Embryonic facial prominence (tissue), 1 donor: ENCODE measurements at regions not wholly inside any gene's neighbourhood (a gene's known extent, or its start where the extent isn't known, plus 50 kb on each side); places are given as distances from the start of the nearest gene placed in this dataset.

Experiments
- DNase-seq: peaks from one replicate; pipeline ENCODE4 v3.0.0-alpha.2; 2016; ENCODE audit errors: extremely low spot score

DNA sequence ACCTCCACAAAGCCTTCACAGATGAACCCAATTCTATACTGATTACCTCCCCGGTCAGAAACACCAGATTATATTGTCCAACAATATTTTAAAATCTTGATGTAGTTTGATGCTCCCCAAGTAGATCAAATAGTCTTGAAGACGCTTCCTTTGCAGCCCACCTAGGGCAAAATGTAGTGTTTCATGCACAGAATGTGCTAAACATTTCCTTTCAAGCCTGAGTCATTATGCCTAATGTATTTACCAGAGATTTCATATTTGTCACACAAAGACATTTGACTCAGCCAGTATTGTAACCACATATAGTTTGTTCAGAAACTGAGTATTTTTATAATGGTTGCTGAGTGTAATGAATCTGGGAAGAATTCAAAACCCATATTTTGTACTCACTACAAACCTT, 1396.8 kb downstream of the LRRC4C start:
- DNase-seq: no peak

DNA sequence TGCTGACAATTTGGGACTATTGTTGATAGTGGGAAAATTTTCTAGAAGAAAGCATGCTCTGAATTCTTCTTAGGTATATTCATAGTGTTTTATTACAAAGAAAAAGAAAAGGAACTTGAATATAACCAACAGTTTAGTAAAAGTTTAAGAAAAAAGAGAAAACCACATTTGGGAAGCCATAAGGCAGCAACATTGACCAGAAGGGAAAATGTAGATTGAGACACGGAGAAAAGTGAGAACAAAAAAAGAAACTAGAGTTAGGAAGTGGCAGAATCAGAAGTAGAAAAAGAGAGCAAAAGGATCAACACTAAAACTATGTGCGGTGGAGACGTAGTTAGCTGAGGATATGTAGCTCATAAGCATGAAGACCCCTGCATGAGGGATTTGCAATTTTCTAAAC, 1398.2 kb downstream of the LRRC4C start:
- DNase-seq: no peak

DNA sequence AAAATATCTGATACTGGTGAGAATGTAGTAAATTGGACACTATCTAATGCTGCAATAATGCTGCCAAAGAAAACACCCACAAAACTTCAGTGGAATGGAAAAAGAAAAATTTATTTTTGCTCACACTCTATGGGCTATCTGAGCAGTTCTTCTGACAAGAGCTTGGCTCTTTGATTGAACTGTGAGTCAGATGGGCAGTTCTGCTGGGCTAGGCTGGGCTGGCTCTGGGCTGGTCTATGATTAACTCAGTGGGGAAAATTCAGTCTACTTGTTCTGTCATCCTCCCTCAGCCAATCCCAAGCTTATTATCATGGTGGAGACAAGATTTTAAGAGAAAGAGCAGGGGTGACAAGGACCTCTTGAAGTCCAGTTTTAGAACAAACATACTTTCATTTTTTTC, 1404.8 kb downstream of the LRRC4C start:
- DNase-seq: no peak

DNA sequence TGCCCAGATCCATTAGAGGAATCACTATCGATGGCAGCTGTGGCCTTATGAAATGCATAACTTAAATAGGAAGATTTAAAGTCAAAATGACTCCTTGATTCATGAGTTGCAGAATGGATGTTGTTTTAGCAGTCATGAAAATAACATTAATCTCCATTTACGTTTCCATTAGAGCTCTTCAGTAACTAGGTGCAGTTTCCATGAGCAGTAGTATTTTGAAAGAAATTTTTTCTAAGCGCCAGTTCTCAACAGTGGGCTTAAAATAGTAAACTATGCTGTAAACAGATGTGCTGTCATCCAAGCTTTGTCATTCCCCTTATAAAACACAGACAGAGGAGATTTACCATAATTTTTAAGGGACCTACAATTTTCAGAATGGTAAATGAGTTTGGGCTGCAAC, 1414.1 kb downstream of the LRRC4C start:
- no peak for DNase-seq

DNA sequence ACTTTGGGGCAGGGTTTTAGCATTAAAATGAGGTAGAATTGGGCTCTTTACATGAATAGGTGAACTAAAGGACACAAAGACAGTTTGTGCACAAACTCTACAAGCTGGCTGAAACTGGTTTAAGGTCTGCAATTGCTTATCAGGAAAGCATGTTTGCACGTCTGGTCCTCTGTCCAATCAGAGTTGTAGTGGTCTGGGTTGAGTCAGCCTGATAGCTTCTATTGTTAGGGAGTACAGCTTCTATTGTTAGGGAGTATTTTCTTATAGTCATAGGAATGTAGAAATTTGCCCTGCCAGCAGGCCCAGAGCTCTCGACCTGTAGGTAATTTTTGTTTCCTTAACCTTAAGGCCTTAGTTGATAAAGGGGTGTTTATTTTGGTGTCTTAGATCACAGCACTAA, 1422.4 kb downstream of the LRRC4C start:
- no peak for DNase-seq

DNA sequence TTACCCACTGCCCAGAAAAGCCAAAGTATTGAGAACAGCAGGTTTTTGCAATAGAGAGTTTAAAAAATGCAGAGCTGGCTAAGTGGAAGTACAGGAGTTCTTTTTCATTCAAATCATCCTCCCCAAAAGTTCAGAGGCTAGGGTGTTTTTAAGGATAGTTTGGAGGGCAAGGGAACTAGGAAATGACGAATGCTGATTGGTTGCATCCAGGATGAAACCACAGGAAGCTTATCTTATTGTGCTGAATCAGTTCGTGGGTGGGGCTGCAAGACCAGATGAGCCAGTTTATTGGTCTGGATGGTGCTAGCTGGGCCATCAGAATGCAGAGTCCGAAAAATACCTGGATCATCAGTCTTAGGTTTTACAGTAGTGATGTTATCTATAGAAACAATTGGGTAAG, 1427.1 kb downstream of the LRRC4C start:
- no peak for DNase-seq

DNA sequence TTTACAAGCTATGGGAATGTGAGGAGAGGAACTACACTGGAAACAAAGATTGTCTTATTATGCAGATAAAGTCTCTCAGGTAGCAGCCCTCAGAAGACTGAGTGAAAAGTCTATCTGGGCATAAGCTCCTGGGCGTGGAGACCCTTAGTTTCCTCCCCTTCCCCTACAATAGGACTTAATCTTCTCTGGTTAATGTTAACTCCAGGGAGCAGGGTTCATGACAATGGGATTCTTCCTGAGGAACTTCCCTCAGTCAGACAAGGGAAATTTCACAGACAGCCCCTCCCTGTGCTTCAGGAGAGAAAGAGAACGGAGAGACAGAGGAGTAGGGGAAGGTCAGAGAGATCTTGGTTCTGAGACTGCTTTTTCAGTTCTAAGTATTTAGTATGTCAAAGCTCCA, 1428.6 kb downstream of the LRRC4C start:
- no peak for DNase-seq

DNA sequence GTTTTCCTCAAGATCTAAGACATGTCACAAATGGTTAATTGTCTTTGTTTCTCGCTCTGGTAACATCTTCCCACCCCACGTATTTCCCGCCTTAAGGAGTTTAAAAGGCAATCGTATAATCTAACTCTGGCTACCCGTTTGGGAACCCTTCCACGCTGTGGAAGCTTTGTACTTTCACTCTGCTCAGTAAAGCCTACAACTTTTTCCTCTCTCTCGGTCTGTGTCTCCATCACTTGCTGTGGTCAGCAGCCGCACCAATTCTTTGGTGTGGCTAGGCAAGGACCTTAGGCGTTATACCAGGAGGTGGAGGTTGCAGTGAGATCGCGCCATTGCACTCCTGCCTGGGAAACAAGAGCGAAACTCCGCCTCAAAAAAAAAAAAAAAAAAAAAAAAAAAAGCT, 1430.1 kb downstream of the LRRC4C start:
- DNase-seq: no peak

DNA sequence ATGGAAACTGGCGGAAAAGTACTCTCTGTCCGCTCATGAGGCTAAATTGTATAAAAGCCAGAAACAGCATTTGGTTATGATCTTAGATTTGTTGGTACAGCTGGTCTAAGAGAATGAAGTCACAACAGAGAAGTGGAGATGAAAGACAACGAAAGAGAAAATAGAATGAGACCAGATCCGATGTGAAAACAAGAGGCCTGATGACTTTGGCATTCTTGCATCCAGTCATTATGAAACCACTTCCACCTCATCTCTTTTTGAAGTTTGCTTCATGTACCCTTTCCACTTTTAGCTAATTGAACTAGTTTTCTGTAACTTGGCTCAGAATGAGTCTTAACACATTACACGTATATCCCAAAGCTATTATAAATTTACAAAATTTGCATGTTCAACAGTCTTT, 1431.7 kb downstream of the LRRC4C start:
- DNase-seq: no peak

DNA sequence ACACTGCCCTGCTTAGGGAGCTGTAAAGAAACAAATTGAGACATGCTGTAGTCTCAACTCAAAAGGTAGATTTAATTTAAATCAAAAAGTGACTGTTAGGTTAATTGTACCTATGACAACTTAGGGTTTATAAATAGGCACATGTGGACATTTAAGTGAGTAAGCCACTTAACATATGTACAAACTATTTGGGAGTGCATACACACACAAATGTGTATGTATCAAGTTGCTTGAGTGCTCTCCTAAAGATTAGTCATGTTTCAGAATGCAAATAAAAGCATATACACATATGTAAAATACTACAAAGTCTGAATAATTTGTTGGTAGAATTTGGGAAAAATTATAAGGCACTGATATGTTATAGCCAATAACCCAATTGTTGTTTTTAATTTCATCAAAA, 1435.7 kb downstream of the LRRC4C start:
- DNase-seq: no peak

DNA sequence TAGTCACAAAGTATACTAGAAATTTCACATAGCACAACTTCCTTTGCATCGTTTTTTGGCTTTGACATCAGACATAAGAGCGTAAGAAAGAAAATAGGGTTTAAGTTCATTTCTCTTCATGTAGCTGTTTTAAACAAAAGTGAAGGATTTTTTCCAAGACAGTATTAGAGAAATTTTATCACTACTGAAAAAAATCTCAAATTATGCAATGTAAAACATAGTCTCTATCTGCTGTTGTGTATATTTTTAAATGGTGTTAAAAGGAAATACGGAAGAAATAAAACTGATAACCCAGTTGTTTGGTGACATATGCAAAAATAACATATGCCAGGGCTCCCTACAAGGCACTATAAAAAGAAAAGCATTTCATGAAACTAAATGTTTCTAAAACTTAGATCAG, 1449.4 kb downstream of the LRRC4C start:
- no peak for DNase-seq

DNA sequence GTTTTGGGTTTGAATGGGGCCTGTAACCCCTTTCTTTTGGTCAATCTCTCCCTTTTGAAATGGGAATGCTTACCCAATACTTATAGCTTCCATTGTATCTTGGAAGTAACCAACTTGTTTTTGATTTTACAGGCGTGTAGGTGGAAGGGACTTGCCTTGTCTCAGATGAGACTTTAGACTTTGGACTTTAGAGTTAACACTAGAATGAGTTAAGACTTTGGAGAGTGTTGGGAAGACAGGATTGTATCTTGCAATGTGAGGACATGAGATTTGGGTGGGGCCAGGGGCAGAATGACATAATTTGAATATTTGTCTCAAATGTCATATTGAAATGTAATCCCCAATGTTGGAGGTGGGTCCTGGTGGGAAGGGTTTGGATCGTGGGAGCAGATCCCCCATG, 1466.9 kb downstream of the LRRC4C start:
- no peak for DNase-seq

DNA sequence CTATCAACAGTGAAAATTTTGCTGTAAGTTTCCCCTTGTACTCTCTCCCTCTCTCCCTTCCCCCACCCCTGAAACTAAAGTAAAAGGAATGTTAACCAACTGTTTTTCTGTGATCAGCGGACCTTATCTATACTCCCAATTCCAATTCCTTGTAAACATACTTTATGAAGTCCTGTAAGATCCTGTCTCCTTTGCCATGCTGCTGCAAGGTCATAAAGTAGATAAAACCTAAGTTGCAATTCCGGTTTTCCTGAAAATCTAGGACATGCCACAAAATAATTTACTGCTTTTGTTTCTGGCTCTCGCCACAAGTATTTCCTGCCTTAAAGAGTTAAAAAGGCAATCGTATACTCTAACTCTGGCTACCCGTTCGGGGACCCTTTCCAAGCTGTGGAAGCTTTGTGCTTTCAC, 1469.0 kb downstream of the LRRC4C start:
- no peak for DNase-seq

DNA sequence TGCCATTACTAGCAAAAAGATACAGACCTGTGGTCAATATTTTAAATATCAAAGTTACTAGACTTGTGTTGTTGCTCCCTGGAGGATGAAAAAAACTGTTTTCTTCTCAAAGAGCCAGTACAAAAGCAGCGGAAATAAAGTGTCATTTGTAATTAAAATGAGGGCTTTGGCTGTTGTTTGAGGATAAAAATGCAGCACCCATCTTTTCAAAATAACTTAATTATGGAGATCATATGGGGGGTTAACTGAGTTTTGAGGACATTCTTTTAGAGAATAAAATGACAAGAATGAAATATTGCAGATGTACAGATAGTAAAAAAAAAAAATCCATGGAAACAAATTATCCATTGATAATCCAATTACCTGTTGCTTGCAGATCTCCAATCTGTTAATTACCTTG, 1484.4 kb downstream of the LRRC4C start:
- no peak for DNase-seq

DNA sequence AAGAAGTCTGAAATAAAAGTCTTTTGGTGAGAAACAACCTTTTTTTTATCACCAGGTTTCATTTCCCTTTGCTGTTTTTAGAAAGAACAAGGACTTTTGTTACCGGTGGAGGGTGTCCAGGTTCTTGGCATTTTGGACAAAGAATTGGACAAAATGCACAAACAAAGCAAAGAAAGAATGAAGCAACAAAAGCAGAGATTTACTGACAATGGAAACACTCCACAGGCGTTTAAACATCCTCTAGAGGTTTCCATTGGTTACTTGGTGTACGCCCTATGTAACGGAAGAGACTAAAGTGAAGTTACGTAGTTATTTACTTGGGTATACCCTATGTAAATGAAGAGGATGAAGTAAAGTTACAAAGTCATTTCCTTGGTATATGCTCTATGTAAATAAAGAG, 1487.0 kb downstream of the LRRC4C start:
- DNase-seq: no peak

DNA sequence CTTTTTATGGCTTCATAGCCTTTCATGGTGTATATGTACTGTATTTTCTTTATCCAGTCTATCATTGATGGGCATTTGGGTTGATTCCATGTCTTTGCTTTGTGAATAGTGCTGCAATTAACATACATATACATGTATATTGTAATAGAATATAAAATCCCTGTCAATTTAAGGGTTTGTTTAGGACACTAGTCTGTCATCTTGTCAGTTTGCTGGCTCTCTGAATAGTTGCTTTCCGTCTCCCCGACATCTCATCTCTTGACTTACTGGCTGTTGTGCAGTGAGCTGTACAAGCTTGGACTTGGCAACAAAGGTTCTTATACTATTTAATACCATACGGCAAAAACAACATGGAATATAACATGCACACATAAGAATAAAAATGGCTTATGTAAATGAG, 1487.5 kb downstream of the LRRC4C start:
- no peak for DNase-seq

DNA sequence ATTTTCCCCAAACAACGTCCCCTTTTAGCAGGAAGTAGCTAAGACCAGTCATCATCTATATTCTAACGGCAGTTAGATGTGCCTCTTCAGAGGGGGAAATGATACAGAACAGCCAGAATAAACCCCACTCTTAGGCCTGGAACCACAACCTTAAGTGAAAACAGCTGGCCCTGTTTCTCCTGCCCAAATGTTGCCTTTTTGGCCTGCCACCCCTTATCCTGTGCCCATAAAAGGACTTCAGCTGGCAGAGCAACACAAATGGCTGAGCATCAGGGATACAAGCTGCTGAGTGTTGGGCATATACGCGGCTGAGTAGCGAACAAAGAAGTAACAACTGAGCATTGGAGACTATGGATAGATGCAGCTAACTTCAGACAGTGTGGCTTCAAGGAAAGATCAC, 1491.4 kb downstream of the LRRC4C start:
- no peak for DNase-seq

DNA sequence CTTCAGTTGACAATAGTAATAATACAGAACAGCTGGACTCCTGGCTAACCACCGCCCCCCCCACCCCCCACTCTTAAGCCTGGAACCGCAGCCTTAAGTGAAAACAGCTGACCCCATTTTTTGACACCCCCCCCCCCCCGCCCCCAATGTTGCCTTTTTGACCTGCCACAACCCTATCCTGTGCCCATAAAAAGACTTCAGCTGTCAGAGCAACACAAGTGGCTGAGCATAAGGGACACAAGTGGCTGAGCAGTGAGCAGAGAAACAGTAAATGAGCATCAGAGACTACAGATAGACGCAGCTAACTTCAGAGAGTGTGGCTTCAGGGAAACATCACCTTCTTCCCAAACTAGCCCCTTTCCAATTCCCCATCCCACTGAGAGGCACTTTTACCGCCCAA, 1493.8 kb downstream of the LRRC4C start:
- DNase-seq: no peak

DNA sequence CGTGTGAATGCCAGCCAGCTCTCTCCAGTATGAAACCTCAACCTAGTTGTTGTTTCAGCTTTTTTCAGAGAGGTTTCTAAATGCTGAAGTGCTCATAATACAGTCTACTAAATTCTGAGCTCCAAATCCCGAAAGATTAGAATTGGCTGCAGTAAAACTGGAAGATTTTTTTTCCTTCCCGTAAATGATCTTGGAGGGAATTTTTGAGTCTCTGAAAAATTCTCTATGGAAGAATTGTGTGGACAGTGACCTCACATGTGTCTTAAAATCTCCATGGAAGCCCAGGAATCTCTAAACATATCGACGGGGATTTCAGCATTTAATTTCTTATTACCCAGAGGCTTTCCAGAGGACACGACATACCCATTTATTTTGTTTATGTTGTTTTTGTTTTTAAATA, 1499.2 kb downstream of the LRRC4C start:
- DNase-seq: no peak

DNA sequence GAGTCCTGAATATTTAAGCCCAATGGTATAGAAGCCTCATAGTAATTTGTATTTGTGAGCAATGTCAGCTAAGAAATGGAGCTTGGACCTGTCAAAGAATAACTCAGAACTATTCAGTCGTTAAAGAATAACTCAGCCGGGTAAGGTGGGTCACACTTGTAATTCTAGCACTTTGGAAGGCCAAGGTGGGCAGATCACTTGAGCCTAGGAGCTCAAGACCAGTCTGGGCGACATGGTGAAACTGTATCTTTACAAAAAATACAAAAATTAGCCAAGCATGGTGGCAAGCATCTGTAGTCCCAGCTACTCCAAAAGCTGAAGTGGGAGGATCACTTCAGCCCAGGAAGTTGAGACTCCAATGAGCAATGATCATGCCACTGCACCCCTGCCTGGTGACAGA, 1526.5 kb downstream of the LRRC4C start:
- DNase-seq: no peak

DNA sequence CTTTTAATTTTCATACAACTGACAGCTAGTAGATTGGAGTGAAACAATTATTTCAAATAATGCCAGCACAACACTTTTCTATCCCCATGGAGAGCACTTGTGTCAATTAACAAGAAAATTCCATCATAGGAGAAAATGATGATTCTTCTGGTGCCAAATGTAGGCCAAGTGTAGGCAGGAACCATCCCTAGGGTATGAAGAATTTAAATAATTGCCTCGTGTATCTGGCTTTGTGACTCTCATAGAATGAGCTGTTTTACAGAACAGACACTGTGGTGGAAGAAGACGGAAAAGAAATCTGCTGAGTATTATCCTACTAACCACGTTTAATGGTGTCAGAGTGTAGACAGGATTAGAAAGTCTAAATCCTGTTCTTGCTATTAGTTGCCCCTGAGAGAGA, 1542.2 kb downstream of the LRRC4C start:
- no peak for DNase-seq

DNA sequence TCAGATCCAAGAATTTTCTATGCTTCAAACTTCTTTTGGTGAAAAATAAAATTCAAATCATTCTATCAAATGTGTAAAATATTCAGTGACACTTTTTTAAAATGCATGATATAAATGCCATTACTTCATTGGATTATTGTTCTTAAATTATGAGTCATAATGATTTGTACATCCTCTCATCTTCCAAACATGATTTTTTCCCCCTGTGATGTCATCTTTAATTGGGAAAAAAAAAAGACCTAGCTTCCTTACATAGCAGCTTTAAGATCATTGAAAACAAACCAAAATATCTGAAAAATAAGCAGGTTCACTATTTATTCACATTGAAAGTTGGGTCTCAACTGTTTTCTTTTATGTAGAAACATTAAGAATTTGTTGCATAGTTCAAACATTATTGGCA, 1549.4 kb downstream of the LRRC4C start:
- no peak for DNase-seq

DNA sequence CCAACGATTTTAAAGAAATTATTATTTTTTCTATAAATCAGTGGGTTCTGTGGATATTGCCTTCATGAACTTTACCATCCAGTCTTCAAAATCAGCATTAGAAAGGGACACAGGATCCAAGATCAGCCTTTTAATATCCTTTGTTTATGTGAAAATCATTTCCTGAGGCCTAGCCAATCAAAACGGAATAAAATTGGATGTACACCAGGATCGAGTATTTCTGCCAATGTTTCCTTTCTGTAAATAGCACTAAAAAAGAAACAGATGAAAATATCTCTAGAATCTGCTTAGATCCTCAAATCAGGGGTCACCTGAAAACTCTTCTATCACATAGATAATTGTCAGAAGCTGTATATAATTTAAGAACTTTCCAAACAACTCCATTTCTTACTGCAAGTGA, 1598.5 kb downstream of the LRRC4C start:
- no peak for DNase-seq

DNA sequence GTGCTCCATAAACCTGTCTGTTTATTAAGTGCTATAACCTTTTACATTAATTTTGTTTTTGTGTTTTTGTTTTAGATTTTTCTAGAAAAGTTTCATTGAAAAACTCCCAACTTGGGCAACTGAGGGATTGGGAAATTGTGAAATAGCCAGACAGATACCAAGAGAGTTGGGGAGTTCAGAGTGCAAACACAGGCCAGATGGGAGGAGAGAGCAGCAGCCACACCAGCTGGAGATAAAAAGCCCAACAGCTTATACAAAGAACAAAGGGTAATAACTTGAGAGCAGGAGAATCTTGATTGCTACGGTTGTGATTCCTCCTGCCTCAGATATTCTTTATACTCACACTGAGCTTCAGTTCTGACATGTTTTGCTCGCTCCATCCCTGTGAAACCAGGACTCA, 1642.2 kb downstream of the LRRC4C start:
- no peak for DNase-seq

DNA sequence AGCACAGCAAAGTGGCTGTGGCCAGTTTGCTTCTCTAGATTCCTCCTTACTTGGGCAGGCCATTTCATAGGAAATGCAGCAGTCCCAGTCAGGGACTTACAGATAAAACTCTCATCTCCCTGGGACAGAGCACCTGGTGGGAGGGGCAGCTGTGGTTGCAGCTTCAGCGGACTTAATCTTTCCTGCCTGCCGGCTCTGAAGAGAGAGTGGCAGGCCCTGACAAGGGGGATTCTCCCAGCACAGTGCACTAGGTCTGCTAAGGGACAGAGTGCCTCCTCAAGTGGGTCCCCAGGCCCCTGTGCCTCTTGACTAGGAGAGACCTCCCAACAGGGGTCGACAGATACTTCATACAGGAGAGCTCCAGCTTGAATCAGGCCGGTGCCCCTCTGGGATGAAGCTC, 1649.1 kb downstream of the LRRC4C start:
- no peak for DNase-seq
